T-cell (primary cell): ENCODE measurements at regions not wholly inside any gene's neighbourhood (a gene's known extent, or its start where the extent isn't known, plus 50 kb on each side); places are given as distances from the start of the nearest gene placed in this dataset.
"Not testable (repeated sequence)": the region's sequence is repeated elsewhere in the genome, so short reads cannot be mapped to it uniquely, and the experiment has no call there.

Experiments used
- ATAC-seq, 4 experiments: fragments of 200-7000 bp in 3 of 4; fragments of 150-1000 bp in 1 of 4; cut with Tn5 transposase; replicated peaks in 1 of 4; 1 replicate in 3 of 4; 2 replicates in 1 of 4; pipeline ENCODE4 v1.10.0; 2021; ENCODE audit warnings: moderate library complexity in 3 of 4, mild to moderate bottlenecking in 2 of 4, moderate number of reproducible peaks in 1 of 4
- CTCF ChIA-PET, 2 donors: fragments of 300-600 bp; sonication (Branson Sonifier 250); formaldehyde crosslinking; loops; one replicate each; lab custom pipeline; 2022; ENCODE audit warnings: antibody characterized with exemption in 2 of 2; lab: Charles Lee
- POLR2A ChIA-PET, 2 donors: fragments of 300-600 bp; sonication (Branson Sonifier 250); formaldehyde crosslinking; loops; one replicate each; lab custom pipeline; 2022; ENCODE audit warnings: antibody characterized with exemption in 2 of 2; lab: Charles Lee
- DNase-seq, 35 experiments: peaks; one replicate each; pipeline versions ENCODE4 v3.0.0 to v3.0.0-alpha.2; 2013 to 2023
- H3K27ac ChIP-seq: one replicate; pipeline ENCODE4 v1.5.1; 2013; ENCODE audit warnings: low read length
- H3K27me3 ChIP-seq, 2 experiments: replicated peaks in 1 of 2; 1 replicate in 1 of 2; 2 replicates in 1 of 2; pipeline versions ENCODE4 v1.6.1 to v1.7.0; 2013; ENCODE audit warnings: low read length in 1 of 2, mixed read lengths in 1 of 2; ENCODE audit not compliant: control insufficient read depth in 2 of 2, insufficient read depth in 2 of 2; ENCODE audit errors: extremely low read depth in 1 of 2
- H3K36me3 ChIP-seq, 2 donors: 1 replicate in 1 of 2; 2 replicates in 1 of 2; pipeline versions ENCODE4 v1.6.1 to v1.7.0; 2013; ENCODE audit warnings: low read length in 1 of 2; ENCODE audit not compliant: control insufficient read depth in 2 of 2, insufficient read depth in 1 of 2; ENCODE audit errors: extremely low read depth in 1 of 2
- H3K4me1 ChIP-seq, 2 experiments: 1 replicate in 1 of 2; 2 replicates in 1 of 2; pipeline versions ENCODE4 v1.6.1 to v1.7.0; 2013; ENCODE audit warnings: low read length in 2 of 2, mixed read lengths in 1 of 2; ENCODE audit not compliant: insufficient read depth in 2 of 2, control insufficient read depth in 1 of 2; ENCODE audit errors: extremely low read depth in 1 of 2
- H3K4me3 ChIP-seq, 2 donors: 1 replicate in 1 of 2; 2 replicates in 1 of 2; pipeline versions ENCODE4 v1.5.1 to v1.7.0; 2013; ENCODE audit warnings: mild to moderate bottlenecking in 2 of 2, low read length in 1 of 2, moderate library complexity in 1 of 2; ENCODE audit not compliant: control insufficient read depth in 1 of 2; ENCODE audit errors: extremely low read depth in 1 of 2
- H3K9me3 ChIP-seq: 2 replicates; pipeline ENCODE4 v1.7.0; 2013
- H3K27ac Mint-ChIP-seq, 2 donors: one replicate each; pipeline ENCODE4 v1.8.0; 2020 to 2021; ENCODE audit warnings: mild to moderate bottlenecking in 2 of 2, mixed read lengths in 2 of 2
- H3K27me3 Mint-ChIP-seq, 2 donors: one replicate each; pipeline ENCODE4 v1.8.0; 2021 to 2022; ENCODE audit warnings: mixed read lengths in 2 of 2
- H3K36me3 Mint-ChIP-seq: one replicate; pipeline ENCODE4 v1.8.0; 2021; ENCODE audit warnings: mixed read lengths
- H3K4me1 Mint-ChIP-seq, 3 donors: one replicate each; pipeline ENCODE4 v1.8.0; 2020 to 2022; ENCODE audit warnings: mixed read lengths in 3 of 3, mild to moderate bottlenecking in 1 of 3
- H3K4me3 Mint-ChIP-seq, 3 donors: one replicate each; pipeline ENCODE4 v1.8.0; 2020 to 2022; ENCODE audit warnings: mild to moderate bottlenecking in 3 of 3, mixed read lengths in 3 of 3, moderate library complexity in 3 of 3
- H3K9me3 Mint-ChIP-seq, 3 donors: one replicate each; pipeline ENCODE4 v1.8.0; 2020 to 2022; ENCODE audit warnings: mixed read lengths in 3 of 3
- WGBS: methylation state at CpG from one replicate; pipeline ENCODE4 v1.1.5; 2013; ENCODE audit warnings: missing lambda C conversion rate; ENCODE audit not compliant: insufficient coverage; 5-methylcytosine and 5-hydroxymethylcytosine counted together

DNA sequence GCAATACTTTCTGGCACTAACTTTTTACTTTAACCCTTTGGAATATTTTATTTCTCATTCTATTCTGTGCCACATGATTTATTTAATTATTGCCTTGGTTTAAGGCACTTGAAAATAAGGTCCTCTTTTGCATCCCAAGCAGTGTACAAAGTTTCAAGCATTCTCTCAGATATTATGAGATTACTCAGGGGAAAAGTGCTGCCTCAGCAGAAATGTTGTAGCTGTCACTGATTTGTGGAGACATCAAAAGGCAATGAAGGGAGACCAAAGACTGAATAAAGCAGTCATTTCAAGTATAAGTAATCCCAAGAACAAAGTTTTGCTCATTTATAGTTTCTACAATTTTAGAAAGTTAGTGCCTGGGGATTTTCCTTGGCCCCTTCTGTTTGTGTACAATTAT lies 253.0 kb downstream of the RNF144B start:
- H3K4me1 Mint-ChIP-seq, result no peaks in the 10 kb centered on the region
- H3K27me3 Mint-ChIP-seq, result no peaks in the 10 kb centered on the region

GRCh38 chr6:18640754-18641153 lies 253.6 kb downstream of the RNF144B start:
- no peaks in the 10 kb centered on the region for H3K27me3 Mint-ChIP-seq
- H3K27ac Mint-ChIP-seq, result no peak overlapping the region
- ATAC-seq (no peak), DNase-seq (no peak)
- Histone ChIP-seq H3K27ac (no peak overlapping the region), H3K27me3 (no peaks in the 10 kb centered on the region), H3K36me3 (no peaks in the 10 kb centered on the region), H3K4me1 (no peaks in the 10 kb centered on the region), H3K9me3 (no peaks in the 10 kb centered on the region), H3K4me3 (no peak overlapping the region)
- no CpG with 5 or more reads among the region's 1 CpG for WGBS
- H3K4me3 Mint-ChIP-seq, result no peak overlapping the region
- H3K4me1 Mint-ChIP-seq, result no peaks in the 10 kb centered on the region
- POLR2A ChIA-PET, result no interaction called here
- CTCF ChIA-PET, result no interaction called here
- H3K9me3 Mint-ChIP-seq, result peaks cover 3 to 12% (median 11%) of the 10 kb centered on the region in 3 donors
- no peaks in the 10 kb centered on the region for H3K36me3 Mint-ChIP-seq

More for the DNA sequence above, 253.0 kb downstream of the RNF144B start:
- no peaks in the 10 kb centered on the region for H3K36me3 ChIP-seq
- H3K27ac ChIP-seq, result no peak overlapping the region
- H3K9me3 ChIP-seq, result no peaks in the 10 kb centered on the region
- Mint-ChIP-seq H3K27ac (no peak overlapping the region), H3K36me3 (no peaks in the 10 kb centered on the region), H3K4me3 (no peak overlapping the region), H3K9me3 (peaks cover 3 to 12% (median 11%) of the 10 kb centered on the region in 3 donors)
- no peaks in the 10 kb centered on the region for H3K4me1 ChIP-seq
- H3K4me3 ChIP-seq, result no peak overlapping the region
- no peak for ATAC-seq
- ChIA-PET CTCF (no interaction called here), POLR2A (no interaction called here)
- no peak for DNase-seq
- no peaks in the 10 kb centered on the region for H3K27me3 ChIP-seq

DNA sequence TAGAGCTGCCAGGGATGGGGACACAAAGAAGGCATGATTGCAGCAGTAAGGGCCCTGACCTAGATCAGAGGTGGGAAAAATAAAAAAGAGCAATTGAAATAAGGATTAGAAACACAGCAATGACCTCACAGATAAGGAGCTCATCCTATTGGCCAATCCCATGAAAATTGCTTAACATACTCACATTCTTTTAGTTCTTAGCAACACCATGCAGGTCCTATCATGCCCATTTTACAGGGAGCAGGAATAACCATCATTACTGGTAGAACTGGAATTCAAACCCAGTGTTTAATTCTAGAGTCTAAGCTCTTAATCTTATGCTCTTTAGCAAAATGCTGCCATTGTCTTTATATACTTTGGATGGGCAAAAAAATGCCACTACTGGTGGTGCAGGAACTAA lies 267.7 kb downstream of the RNF144B start:
- no peak overlapping the region for H3K4me3 Mint-ChIP-seq
- Histone ChIP-seq H3K9me3 (no peaks in the 10 kb centered on the region), H3K27ac (no peak overlapping the region), H3K27me3 (peaks cover 0 to 7% of the 10 kb centered on the region in 2 experiments), H3K36me3 (no peaks in the 10 kb centered on the region), H3K4me1 (no peaks in the 10 kb centered on the region), H3K4me3 (no peak overlapping the region)
- ATAC-seq (no peak), DNase-seq (no peak)
- ChIA-PET POLR2A (no interaction called here), CTCF (no interaction called here)
- H3K9me3 Mint-ChIP-seq, result peaks cover 10 to 20% (median 17%) of the 10 kb centered on the region in 3 donors
- H3K36me3 Mint-ChIP-seq, result no peaks in the 10 kb centered on the region
- H3K4me1 Mint-ChIP-seq, result no peaks in the 10 kb centered on the region
- no peaks in the 10 kb centered on the region for H3K27me3 Mint-ChIP-seq
- H3K27ac Mint-ChIP-seq, result no peak overlapping the region

- Mint-ChIP-seq H3K36me3 (no peaks in the 10 kb centered on the region), H3K27ac (no peak overlapping the region), H3K9me3 (peaks cover 10 to 20% (median 17%) of the 10 kb centered on the region in 3 donors), H3K27me3 (no peaks in the 10 kb centered on the region), H3K4me1 (no peaks in the 10 kb centered on the region), H3K4me3 (no peak overlapping the region)
- H3K36me3 ChIP-seq, result no peaks in the 10 kb centered on the region
- H3K9me3 ChIP-seq, result no peaks in the 10 kb centered on the region
- WGBS, result 80% methylated on average over 5 of the region's 5 CpGs
- no peak for DNase-seq
- no peaks in the 10 kb centered on the region for H3K4me1 ChIP-seq
- no peak overlapping the region for H3K27ac ChIP-seq
- no peak for ATAC-seq
- peaks cover 0 to 7% of the 10 kb centered on the region in 2 experiments for H3K27me3 ChIP-seq
- CTCF ChIA-PET, result no interaction called here
- POLR2A ChIA-PET, result no interaction called here
- H3K4me3 ChIP-seq, result no peak overlapping the region
Measured at GRCh38 chr6:18656506-18656905, 269.4 kb downstream of the RNF144B start.

DNA sequence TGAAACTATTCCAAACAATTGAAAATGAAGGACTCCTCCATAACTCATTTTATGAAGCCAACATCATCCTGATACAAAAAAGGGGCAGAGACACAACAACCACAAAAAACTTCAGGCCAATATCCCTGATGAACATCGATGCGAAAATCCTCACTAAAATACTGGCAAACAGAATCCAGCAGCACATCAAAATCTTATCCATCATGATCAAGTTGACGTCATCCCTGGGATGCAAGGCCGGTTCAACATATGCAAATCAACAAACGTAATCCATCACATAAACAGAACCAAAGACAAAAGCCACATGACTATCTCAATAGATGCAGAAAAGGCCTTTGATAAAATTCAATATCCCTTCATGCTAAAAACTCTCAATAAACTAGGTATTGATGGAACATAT lies 272.8 kb downstream of the RNF144B start:
- POLR2A ChIA-PET, H3K36me3 ChIP-seq, H3K36me3 Mint-ChIP-seq, CTCF ChIA-PET, H3K4me1 Mint-ChIP-seq, ATAC-seq, H3K27me3 ChIP-seq, H3K4me3 ChIP-seq, DNase-seq, H3K27ac ChIP-seq, H3K27me3 Mint-ChIP-seq, H3K4me1 ChIP-seq, H3K4me3 Mint-ChIP-seq, H3K27ac Mint-ChIP-seq, H3K9me3 ChIP-seq: not testable (repeated sequence)
- 95% methylated on average over 4 of the region's 5 CpGs for WGBS
- H3K9me3 Mint-ChIP-seq, result peaks cover 10 to 19% (median 17%) of the 10 kb centered on the region in 3 donors

DNA sequence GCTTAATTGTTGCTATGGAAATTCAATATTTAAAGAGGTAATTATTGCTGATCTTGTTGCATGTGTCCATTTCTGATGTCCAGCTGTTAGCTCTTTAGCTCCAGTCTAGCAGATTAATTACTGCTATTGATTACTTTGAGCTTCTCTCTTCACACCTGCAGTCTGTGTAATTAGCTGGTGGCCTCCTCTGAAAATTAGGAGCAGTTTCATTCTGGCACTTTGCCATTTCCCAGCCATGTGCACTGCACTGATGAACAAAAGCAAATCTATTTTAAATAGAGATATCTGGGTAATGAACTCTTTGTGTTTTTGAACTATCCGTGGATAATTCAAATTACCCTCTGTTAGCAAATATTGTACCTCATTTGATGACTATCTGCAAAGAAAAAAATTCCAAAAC lies 275.9 kb downstream of the RNF144B start:
- Histone ChIP-seq H3K27ac (no peak overlapping the region), H3K36me3 (no peaks in the 10 kb centered on the region), H3K4me3 (no peak overlapping the region), H3K27me3 (no peaks in the 10 kb centered on the region), H3K4me1 (no peaks in the 10 kb centered on the region), H3K9me3 (no peaks in the 10 kb centered on the region)
- ATAC-seq (no peak), DNase-seq (no peak)
- ChIA-PET CTCF (no interaction called here), POLR2A (interaction anchor here in 1 of 2 donors (1.0 kb wide), 1 partner anchor 9 kb away, joined by 3 read pairs; no protein-coding TSS in a partner anchor)
- no peak overlapping the region for H3K4me3 Mint-ChIP-seq
- peaks cover 7 to 10% (median 8%) of the 10 kb centered on the region in 3 donors for H3K9me3 Mint-ChIP-seq
- H3K36me3 Mint-ChIP-seq, result no peaks in the 10 kb centered on the region
- no peak overlapping the region for H3K27ac Mint-ChIP-seq
- no peaks in the 10 kb centered on the region for H3K4me1 Mint-ChIP-seq
- H3K27me3 Mint-ChIP-seq, result no peaks in the 10 kb centered on the region
- WGBS, result no CpG with 5 or more reads among the region's 1 CpG

- H3K27me3 ChIP-seq, result no peaks in the 10 kb centered on the region
- ChIA-PET CTCF (no interaction called here), POLR2A (no interaction called here)
Measured at GRCh38 chr6:18664401-18664800, 277.3 kb downstream of the RNF144B start.

More at GRCh38 chr6:18664401-18664800, 277.3 kb downstream of the RNF144B start:
- Histone ChIP-seq H3K36me3 (no peaks in the 10 kb centered on the region), H3K4me1 (no peaks in the 10 kb centered on the region), H3K4me3 (no peak overlapping the region), H3K27ac (no peak overlapping the region), H3K9me3 (no peaks in the 10 kb centered on the region)
- ATAC-seq (no peak), DNase-seq (no peak)
- Mint-ChIP-seq H3K9me3 (peaks cover 0 to 5% (median under 1%) of the 10 kb centered on the region in 3 donors), H3K27me3 (no peaks in the 10 kb centered on the region), H3K4me3 (no peak overlapping the region), H3K4me1 (no peaks in the 10 kb centered on the region), H3K36me3 (no peaks in the 10 kb centered on the region), H3K27ac (no peak overlapping the region)
- WGBS, result 100% methylated on average over 3 of the region's 5 CpGs
